ENCODE measurements at regions not wholly inside any gene's neighbourhood (a gene's known extent, or its start where the extent isn't known, plus 50 kb on each side); places are given as distances from the start of the nearest gene placed in this dataset.
A peak's percentile ranks its signal among the peaks of the same experiment; 100 is the strongest.

DNA sequence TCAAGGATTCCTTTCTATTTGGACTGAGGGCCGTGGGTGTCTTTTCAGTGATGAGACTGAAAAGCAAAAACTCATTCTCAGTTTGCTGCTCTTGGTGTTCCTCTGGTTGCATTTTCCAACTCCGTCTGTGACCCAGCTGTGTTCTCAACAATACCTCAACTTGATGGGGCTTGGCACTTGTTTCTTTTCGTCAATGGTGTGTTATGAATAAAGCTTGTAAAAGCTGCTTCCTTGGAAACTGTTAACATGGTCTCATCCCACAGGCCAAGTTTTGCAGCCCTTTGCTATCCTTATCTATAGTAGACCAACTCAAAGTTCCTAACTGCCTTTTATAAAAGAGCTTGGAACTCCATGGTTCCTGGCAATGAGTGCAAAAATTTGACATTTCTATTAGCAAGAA lies 142.5 kb upstream of the UBE2E1 start:
- no peak overlapping the region for H3K4me3 ChIP-seq (ENCODE audit: control insufficient read depth, low read depth, low read length)
- TF ChIP-seq, protein P1, sequence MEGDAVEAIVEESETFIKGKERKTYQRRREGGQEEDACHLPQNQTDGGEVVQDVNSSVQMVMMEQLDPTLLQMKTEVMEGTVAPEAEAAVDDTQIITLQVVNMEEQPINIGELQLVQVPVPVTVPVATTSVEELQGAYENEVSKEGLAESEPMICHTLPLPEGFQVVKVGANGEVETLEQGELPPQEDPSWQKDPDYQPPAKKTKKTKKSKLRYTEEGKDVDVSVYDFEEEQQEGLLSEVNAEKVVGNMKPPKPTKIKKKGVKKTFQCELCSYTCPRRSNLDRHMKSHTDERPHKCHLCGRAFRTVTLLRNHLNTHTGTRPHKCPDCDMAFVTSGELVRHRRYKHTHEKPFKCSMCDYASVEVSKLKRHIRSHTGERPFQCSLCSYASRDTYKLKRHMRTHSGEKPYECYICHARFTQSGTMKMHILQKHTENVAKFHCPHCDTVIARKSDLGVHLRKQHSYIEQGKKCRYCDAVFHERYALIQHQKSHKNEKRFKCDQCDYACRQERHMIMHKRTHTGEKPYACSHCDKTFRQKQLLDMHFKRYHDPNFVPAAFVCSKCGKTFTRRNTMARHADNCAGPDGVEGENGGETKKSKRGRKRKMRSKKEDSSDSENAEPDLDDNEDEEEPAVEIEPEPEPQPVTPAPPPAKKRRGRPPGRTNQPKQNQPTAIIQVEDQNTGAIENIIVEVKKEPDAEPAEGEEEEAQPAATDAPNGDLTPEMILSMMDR (conservative IDR thresholded peaks at IDR 0.05; ENCODE audit: control insufficient read depth, insufficient read depth, low read depth, low read length) = no peak
- no peak for DNase-seq (ENCODE audit: low read depth)

- no peak overlapping the region for H3K4me3 ChIP-seq (ENCODE audit: control insufficient read depth, low read depth, low read length)
- TF ChIP-seq, protein P1 (conservative IDR thresholded peaks at IDR 0.05; ENCODE audit: control insufficient read depth, insufficient read depth, low read depth, low read length) = no peak
- peak; percentile 35 for DNase-seq (ENCODE audit: low read depth)
Observed at GRCh38 chr3:23663661-23664186, 142.0 kb upstream of the UBE2E1 start.

DNA sequence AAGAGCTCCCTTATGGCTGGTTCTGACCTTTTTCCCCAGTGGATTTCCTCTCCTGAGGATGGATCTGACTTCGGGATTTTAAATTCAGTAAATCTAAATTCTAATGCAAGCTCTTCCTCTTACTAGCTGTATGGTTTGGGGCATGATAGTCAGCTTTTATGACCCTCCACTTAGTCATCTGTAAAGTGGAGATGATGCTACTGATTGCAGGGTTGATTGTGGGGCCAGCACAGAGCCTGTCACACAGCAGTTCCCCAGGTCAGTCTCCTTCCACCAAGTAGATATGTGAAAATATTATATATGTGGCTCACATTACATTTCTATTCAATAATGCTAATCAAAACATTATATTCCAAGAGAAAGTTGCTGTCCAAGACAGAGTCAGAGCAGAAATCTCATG lies 141.3 kb upstream of the UBE2E1 start:
- DNase-seq (ENCODE audit: low read depth) = peak; percentile 63
- H3K4me3 ChIP-seq (ENCODE audit: control insufficient read depth, low read depth, low read length) = no peak overlapping the region
- TF ChIP-seq, protein P1 (conservative IDR thresholded peaks at IDR 0.05; ENCODE audit: control insufficient read depth, insufficient read depth, low read depth, low read length) = no peak

DNA sequence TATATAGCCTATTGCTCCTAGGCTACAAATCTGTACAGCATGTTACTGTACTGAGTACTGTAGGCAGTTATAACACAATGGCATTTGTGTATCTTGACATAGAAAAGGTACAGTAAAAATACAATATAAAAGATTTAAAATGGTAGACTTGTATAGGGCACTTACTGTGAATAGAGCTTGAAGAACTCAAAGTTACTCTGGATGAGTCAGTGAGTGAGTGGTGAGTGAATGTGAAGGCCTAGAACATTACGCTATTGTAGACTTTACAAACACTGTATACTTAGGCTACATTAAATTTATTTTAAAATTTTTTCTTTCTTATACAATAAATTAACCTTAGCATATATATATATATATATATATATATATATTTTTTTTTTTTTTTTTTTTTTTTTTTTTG lies 140.0 kb upstream of the UBE2E1 start:
- no peak overlapping the region for H3K4me3 ChIP-seq (ENCODE audit: control insufficient read depth, low read depth, low read length)
- TF ChIP-seq, protein P1 (conservative IDR thresholded peaks at IDR 0.05; ENCODE audit: control insufficient read depth, insufficient read depth, low read depth, low read length) = no peak
- peak; percentile 73 for DNase-seq (ENCODE audit: low read depth)

- no peak overlapping the region for H3K4me3 ChIP-seq (ENCODE audit: control insufficient read depth, low read depth, low read length)
- DNase-seq (ENCODE audit: low read depth) = no peak
- TF ChIP-seq, protein P1 (conservative IDR thresholded peaks at IDR 0.05; ENCODE audit: control insufficient read depth, insufficient read depth, low read depth, low read length) = no peak
Observed at GRCh38 chr3:23666818-23667217, 138.9 kb upstream of the UBE2E1 start.

DNA sequence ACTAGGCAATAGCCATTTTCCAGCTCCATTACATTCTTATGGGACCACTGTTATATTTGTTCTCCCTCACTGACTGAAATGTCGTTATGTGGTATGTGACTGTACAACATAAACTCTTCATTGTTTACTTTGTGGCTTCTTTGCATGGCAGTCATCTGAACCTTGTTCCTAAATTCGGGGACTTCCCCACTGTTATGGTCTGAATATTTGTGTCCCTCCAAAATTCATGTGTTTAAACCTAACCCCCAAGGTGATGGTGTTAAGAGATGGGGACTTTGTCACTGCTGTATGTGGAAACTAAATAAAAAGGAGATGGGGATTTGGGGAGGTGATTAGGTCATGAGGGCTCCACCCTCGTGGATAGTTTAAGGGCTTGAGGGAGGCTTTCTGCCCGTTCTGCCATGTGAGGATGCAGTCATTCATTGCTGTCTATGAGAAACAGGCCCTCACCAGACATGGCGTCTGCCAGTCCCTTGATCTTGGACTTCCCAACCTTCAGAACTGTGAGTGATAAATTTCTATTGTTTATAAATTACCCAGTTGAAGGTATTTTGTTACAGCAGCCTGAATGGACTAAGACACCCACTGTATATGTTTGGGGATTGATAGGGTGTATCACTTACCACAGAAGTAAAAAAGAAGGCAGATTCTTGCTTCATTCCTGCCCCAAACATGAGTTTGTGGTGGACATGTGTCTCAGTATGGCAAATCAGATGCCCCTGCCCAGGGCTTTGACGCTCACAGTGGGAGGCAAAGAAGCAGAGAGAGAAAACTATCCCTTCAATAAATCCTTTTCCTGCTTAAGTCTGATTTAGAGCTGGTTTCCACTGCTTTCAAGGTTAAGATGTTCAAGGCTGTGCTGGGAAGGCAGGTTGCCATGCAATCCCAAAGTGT lies 138.0 kb upstream of the UBE2E1 start:
- DNase-seq (ENCODE audit: low read depth) = peak; percentile 42
- TF ChIP-seq, protein P1 (conservative IDR thresholded peaks at IDR 0.05; ENCODE audit: control insufficient read depth, insufficient read depth, low read depth, low read length) = no peak
- no peak overlapping the region for H3K4me3 ChIP-seq (ENCODE audit: control insufficient read depth, low read depth, low read length)

Measured in fibroblast of mammary gland (primary cell).